ENCODE measurements at regions not wholly inside any gene's neighbourhood (a gene's known extent, or its start where the extent isn't known, plus 50 kb on each side); places are given as distances from the start of the nearest gene placed in this dataset.
A peak's percentile ranks its signal among the peaks of the same experiment; 100 is the strongest.

DNA sequence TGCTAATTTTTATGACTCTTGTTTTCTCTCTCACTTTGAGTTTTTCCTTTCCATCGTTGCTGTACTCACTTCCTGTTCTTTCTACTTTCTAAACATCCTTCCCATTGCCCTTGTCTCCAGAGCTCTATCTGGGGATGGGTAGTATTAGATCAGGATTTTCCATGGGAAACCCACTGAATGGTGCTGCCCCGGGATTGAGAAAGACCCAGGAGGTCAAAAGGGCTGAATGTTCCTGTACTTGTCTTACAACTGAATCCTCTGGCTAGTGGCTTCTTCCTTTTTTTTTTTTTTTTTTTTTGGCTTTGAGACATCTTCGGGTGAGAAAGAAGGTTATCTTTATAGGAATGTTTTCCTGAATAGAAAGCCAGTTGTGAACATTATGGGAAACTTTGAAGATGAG is 364.8 kb upstream of the SLC14A2 start:
- H3K9me3 ChIP-seq (ENCODE audit: control insufficient read depth, insufficient read depth, low read length) = no peaks in the 10 kb centered on the region
- peak overlapping the region; percentile 85; the same call in 1 of the 3 replicates for H2BK15ac ChIP-seq (ENCODE audit: low read depth, low read length)
- H3K4me2 ChIP-seq (ENCODE audit: low read depth, low read length) = no peak overlapping the region; the same call in 1 of the 2 replicates
- 67% methylated on average over 1 of the region's 3 CpGs; no CpG with 5 or more reads in 1 of the 2 experiments for WGBS, 2 experiments (ENCODE audit: extremely low coverage in 2 of 2, insufficient read length in 1 of 2)
- no peak overlapping the region for H3K9ac ChIP-seq (ENCODE audit: low read depth, low read length)
- H4K5ac ChIP-seq (ENCODE audit: low read depth, low read length) = peak overlapping the region; percentile 98
- H2BK5ac ChIP-seq (ENCODE audit: low read depth, low read length, poor library complexity, severe bottlenecking) = peak overlapping the region; percentile 81
- no peak overlapping the region for H2AK9ac ChIP-seq (replicated peaks; ENCODE audit: low read depth, low read length, poor library complexity)
- H3K4ac ChIP-seq (ENCODE audit: low read depth, low read length) = peak overlapping the region; percentile 79
- TF ChIP-seq CEBPB (IDR thresholded peaks at IDR 0.05; ENCODE audit: low read depth, low read length) (no peak), RFX5 (IDR thresholded peaks at IDR 0.05; ENCODE audit: low read depth, low read length) (no peak), RCOR1 (IDR thresholded peaks at IDR 0.05; ENCODE audit: insufficient replicate concordance, low read length) (no peak), CHD1 (IDR thresholded peaks at IDR 0.05; ENCODE audit: low read depth, low read length) (no peak), MAZ (IDR thresholded peaks at IDR 0.05; ENCODE audit: borderline replicate concordance, low read depth, low read length) (no peak), SMC3 (IDR thresholded peaks at IDR 0.05; ENCODE audit: low read depth, low read length) (no peak), MAFK (IDR thresholded peaks at IDR 0.05; ENCODE audit: low read depth, low read length) (no peak), NFE2L2 (IDR thresholded peaks at IDR 0.05; ENCODE audit: low read depth, low read length) (no peak), MXI1 (IDR thresholded peaks at IDR 0.05; ENCODE audit: borderline replicate concordance, low read depth, low read length) (no peak), BHLHE40 (IDR thresholded peaks at IDR 0.05; ENCODE audit: low read depth, low read length) (no peak), POLR2A (IDR thresholded peaks at IDR 0.05; ENCODE audit: low read depth, low read length) (no peak), FOS (IDR thresholded peaks at IDR 0.05; ENCODE audit: low read depth, low read length) (no peak)
- TF ChIP-seq, protein P1, sequence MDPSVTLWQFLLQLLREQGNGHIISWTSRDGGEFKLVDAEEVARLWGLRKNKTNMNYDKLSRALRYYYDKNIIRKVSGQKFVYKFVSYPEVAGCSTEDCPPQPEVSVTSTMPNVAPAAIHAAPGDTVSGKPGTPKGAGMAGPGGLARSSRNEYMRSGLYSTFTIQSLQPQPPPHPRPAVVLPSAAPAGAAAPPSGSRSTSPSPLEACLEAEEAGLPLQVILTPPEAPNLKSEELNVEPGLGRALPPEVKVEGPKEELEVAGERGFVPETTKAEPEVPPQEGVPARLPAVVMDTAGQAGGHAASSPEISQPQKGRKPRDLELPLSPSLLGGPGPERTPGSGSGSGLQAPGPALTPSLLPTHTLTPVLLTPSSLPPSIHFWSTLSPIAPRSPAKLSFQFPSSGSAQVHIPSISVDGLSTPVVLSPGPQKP (IDR thresholded peaks at IDR 0.05; ENCODE audit: borderline replicate concordance, low read depth, low read length) = no peak
- TF ChIP-seq, protein P2, sequence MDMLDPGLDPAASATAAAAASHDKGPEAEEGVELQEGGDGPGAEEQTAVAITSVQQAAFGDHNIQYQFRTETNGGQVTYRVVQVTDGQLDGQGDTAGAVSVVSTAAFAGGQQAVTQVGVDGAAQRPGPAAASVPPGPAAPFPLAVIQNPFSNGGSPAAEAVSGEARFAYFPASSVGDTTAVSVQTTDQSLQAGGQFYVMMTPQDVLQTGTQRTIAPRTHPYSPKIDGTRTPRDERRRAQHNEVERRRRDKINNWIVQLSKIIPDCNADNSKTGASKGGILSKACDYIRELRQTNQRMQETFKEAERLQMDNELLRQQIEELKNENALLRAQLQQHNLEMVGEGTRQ (IDR thresholded peaks at IDR 0.05; ENCODE audit: low read depth, low read length) = no peak
- TF ChIP-seq, protein P3, sequence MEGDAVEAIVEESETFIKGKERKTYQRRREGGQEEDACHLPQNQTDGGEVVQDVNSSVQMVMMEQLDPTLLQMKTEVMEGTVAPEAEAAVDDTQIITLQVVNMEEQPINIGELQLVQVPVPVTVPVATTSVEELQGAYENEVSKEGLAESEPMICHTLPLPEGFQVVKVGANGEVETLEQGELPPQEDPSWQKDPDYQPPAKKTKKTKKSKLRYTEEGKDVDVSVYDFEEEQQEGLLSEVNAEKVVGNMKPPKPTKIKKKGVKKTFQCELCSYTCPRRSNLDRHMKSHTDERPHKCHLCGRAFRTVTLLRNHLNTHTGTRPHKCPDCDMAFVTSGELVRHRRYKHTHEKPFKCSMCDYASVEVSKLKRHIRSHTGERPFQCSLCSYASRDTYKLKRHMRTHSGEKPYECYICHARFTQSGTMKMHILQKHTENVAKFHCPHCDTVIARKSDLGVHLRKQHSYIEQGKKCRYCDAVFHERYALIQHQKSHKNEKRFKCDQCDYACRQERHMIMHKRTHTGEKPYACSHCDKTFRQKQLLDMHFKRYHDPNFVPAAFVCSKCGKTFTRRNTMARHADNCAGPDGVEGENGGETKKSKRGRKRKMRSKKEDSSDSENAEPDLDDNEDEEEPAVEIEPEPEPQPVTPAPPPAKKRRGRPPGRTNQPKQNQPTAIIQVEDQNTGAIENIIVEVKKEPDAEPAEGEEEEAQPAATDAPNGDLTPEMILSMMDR (conservative IDR thresholded peaks at IDR 0.05; ENCODE audit: low read depth, low read length) = no peak
- peaks cover 22% of the 10 kb centered on the region for H3K9me1 ChIP-seq (ENCODE audit: insufficient read depth, low read length)
- no peaks in the 10 kb centered on the region for H3K36me3 ChIP-seq (ENCODE audit: control insufficient read depth, insufficient read depth, low read length)
- peak overlapping the region; percentile 88 for H2BK120ac ChIP-seq (ENCODE audit: low read depth, low read length)
- in situ Hi-C loops (cut with MboI; ENCODE audit: low sequenced_read_pairs) = no loop called here
- no peak overlapping the region for H3K4me3 ChIP-seq (ENCODE audit: insufficient read depth, low read depth, low read length)
- peak overlapping the region in 1 of 2 experiments; percentile 64; a peak in 2 of 4 replicates for H4K8ac ChIP-seq (ENCODE audit: low read depth in 2 of 2, low read length in 2 of 2)
- peak overlapping the region; percentile 98 for H3K18ac ChIP-seq (ENCODE audit: low read depth, low read length)
- ATAC-seq (ENCODE audit: low read depth) (no peak), DNase-seq (no peak)
- no peak overlapping the region for H2AFZ ChIP-seq (replicated peaks; ENCODE audit: low read length, poor library complexity)
- BruUV-seq (replicated peaks) = no TSS peak
- peak overlapping the region; percentile 57 for H4K91ac ChIP-seq (ENCODE audit: insufficient read depth, low read depth, low read length)
- POLR2A ChIA-PET (ENCODE audit: unreplicated experiment) = no interaction called here
- intact Hi-C loops (cut with micrococcal nuclease) = no loop called here
- peak overlapping the region; percentile 88 for H3K14ac ChIP-seq (replicated peaks; ENCODE audit: low read depth, low read length)
- no peak overlapping the region for H3K56ac ChIP-seq (ENCODE audit: extremely low read depth, insufficient read depth, low read length)
- no peaks in the 10 kb centered on the region for H3K27me3 ChIP-seq (ENCODE audit: control insufficient read depth, insufficient read depth, low read length)
- H3K4me1 ChIP-seq (ENCODE audit: control insufficient read depth, insufficient read depth, low read length) = peaks cover 32% of the 10 kb centered on the region
- no peaks in the 10 kb centered on the region for H4K20me1 ChIP-seq (ENCODE audit: insufficient read depth, low read length)
- peak overlapping the region; percentile 72; the same call in 1 of the 2 replicates for H2AK5ac ChIP-seq (ENCODE audit: low read depth, low read length)
- CTCF ChIA-PET = no interaction called here
- peak overlapping the region; percentile 26; the same call in 1 of the 2 replicates for H3K23ac ChIP-seq (ENCODE audit: low read depth, low read length)
- no peaks in the 10 kb centered on the region for H3K79me1 ChIP-seq (ENCODE audit: low read depth in 1 of 2, low read length in 2 of 2)
- peak overlapping the region; percentile 70; the same call in 1 of the 2 replicates for H3K27ac ChIP-seq (ENCODE audit: insufficient read depth, low read length)
- dilution Hi-C loops (cut with HindIII; ENCODE audit: low sequenced_read_pairs, unreplicated experiment) = no loop called here
- H2BK20ac ChIP-seq (ENCODE audit: low read depth, low read length) = peak overlapping the region; percentile 97

All from IMR-90 (cell line).